IMR-90 (cell line): ENCODE measurements at regions not wholly inside any gene's neighbourhood (a gene's known extent, or its start where the extent isn't known, plus 50 kb on each side); places are given as distances from the start of the nearest gene placed in this dataset.

ENCODE experiments used
- ATAC-seq: fragments of 200-7000 bp; cut with Tn5 transposase; 2 replicates; pipeline ENCODE4 v1.9.1; 2020; ENCODE audit warnings: low read depth, mild to moderate bottlenecking, moderate library complexity
- BruUV-seq: library from RNA; stranded (reverse); fragments of 400-500 nt; replicated peaks from 2 replicates; lab custom pipeline; 2021; lab: Mats Ljungman, UMichigan
- CTCF ChIA-PET: fragments of 300-600 bp; formaldehyde crosslinking; extraction: SDS; loops from one replicate; lab custom pipeline; 2021; ENCODE audit warnings: antibody characterized with exemption; lab: Yijun Ruan, JAX
- POLR2A ChIA-PET: fragments of 300-600 bp; sonication (Branson Sonifier 250); formaldehyde crosslinking; loops from one replicate; lab custom pipeline; 2022; ENCODE audit warnings: antibody characterized with exemption; ENCODE audit not compliant: unreplicated experiment; lab: Charles Lee
- DNase-seq: peaks from one replicate; pipeline ENCODE4 v3.0.0; 2013
- H2AFZ ChIP-seq: replicated peaks from 2 replicates; pipeline ENCODE3; 2013; ENCODE audit warnings: low read length, mild to moderate bottlenecking; ENCODE audit not compliant: poor library complexity
- H2AK5ac ChIP-seq: 2 replicates; pipeline ENCODE4 v1.6.1; 2013; ENCODE audit warnings: low read depth, low read length, inconsistent platforms
- H2AK9ac ChIP-seq: replicated peaks from 2 replicates; pipeline ENCODE3; 2013; ENCODE audit warnings: mild to moderate bottlenecking, low read depth, low read length, moderate library complexity; ENCODE audit not compliant: poor library complexity
- H2BK120ac ChIP-seq: 2 replicates; pipeline ENCODE4 v1.6.1; 2013; ENCODE audit warnings: low read depth, low read length, inconsistent platforms
- H2BK15ac ChIP-seq: 3 replicates; pipeline ENCODE4 v1.6.1; 2013; ENCODE audit warnings: low read depth, low read length, inconsistent platforms
- H2BK20ac ChIP-seq: 2 replicates; pipeline ENCODE4 v1.6.1; 2013; ENCODE audit warnings: low read depth, mild to moderate bottlenecking, inconsistent platforms, low read length, moderate library complexity
- H2BK5ac ChIP-seq: 2 replicates; pipeline ENCODE4 v1.6.1; 2013; ENCODE audit warnings: mild to moderate bottlenecking, low read depth, low read length, inconsistent platforms; ENCODE audit not compliant: poor library complexity, severe bottlenecking
- H3K14ac ChIP-seq: replicated peaks from 2 replicates; pipeline ENCODE4 v1.6.1; 2013; ENCODE audit warnings: low read depth, low read length, inconsistent platforms
- H3K18ac ChIP-seq: 2 replicates; pipeline ENCODE4 v1.6.1; 2013; ENCODE audit warnings: low read depth, low read length, control low read depth
- H3K23ac ChIP-seq: 2 replicates; pipeline ENCODE4 v1.6.1; 2013; ENCODE audit warnings: low read depth, low read length, inconsistent platforms
- H3K27ac ChIP-seq: 2 replicates; pipeline ENCODE4 v1.5.1; 2013; ENCODE audit warnings: mild to moderate bottlenecking, control low read depth, low read length; ENCODE audit not compliant: insufficient read depth
- H3K27me3 ChIP-seq: 2 replicates; pipeline ENCODE4 v1.6.1; 2013; ENCODE audit warnings: low read length; ENCODE audit not compliant: control insufficient read depth, insufficient read depth
- H3K36me3 ChIP-seq: 2 replicates; pipeline ENCODE4 v1.6.1; 2013; ENCODE audit warnings: low read length, mixed read lengths; ENCODE audit not compliant: control insufficient read depth, insufficient read depth
- H3K4ac ChIP-seq: 2 replicates; pipeline ENCODE4 v1.6.1; 2013; ENCODE audit warnings: low read depth, low read length, inconsistent platforms
- H3K4me1 ChIP-seq: 2 replicates; pipeline ENCODE4 v1.6.1; 2013; ENCODE audit warnings: low read length, mixed read lengths; ENCODE audit not compliant: control insufficient read depth, insufficient read depth
- H3K4me2 ChIP-seq: 2 replicates; pipeline ENCODE4 v1.6.1; 2013; ENCODE audit warnings: low read depth, mild to moderate bottlenecking, control low read depth, low read length, moderate library complexity
- H3K4me3 ChIP-seq: 2 replicates; pipeline ENCODE4 v1.5.1; 2013; ENCODE audit warnings: low read depth, mild to moderate bottlenecking, control low read depth, low read length, moderate library complexity; ENCODE audit not compliant: insufficient read depth
- H3K56ac ChIP-seq: 2 replicates; pipeline ENCODE4 v1.6.1; 2013; ENCODE audit warnings: low read length, inconsistent platforms; ENCODE audit not compliant: insufficient read depth; ENCODE audit errors: extremely low read depth
- H3K79me1 ChIP-seq, 2 experiments: 2 replicates each; pipeline ENCODE4 v1.6.1; 2013; ENCODE audit warnings: low read length in 2 of 2, inconsistent platforms in 1 of 2, low read depth in 1 of 2
- H3K9ac ChIP-seq: 2 replicates; pipeline ENCODE4 v1.6.1; 2013; ENCODE audit warnings: low read depth, low read length, control low read depth
- H3K9me1 ChIP-seq: 2 replicates; pipeline ENCODE4 v1.6.1; 2013; ENCODE audit warnings: low read length, inconsistent platforms; ENCODE audit not compliant: insufficient read depth
- H3K9me3 ChIP-seq: 2 replicates; pipeline ENCODE4 v1.6.1; 2013; ENCODE audit warnings: low read length; ENCODE audit not compliant: control insufficient read depth, insufficient read depth
- H4K20me1 ChIP-seq: 2 replicates; pipeline ENCODE4 v1.6.1; 2013; ENCODE audit warnings: low read length, inconsistent platforms; ENCODE audit not compliant: insufficient read depth
- H4K5ac ChIP-seq: 2 replicates; pipeline ENCODE4 v1.6.1; 2013; ENCODE audit warnings: mild to moderate bottlenecking, low read depth, low read length, control low read depth
- H4K8ac ChIP-seq, 2 experiments: 2 replicates each; pipeline ENCODE4 v1.6.1; 2013; ENCODE audit warnings: low read depth in 2 of 2, low read length in 2 of 2, control low read depth in 1 of 2, inconsistent platforms in 1 of 2
- H4K91ac ChIP-seq: 2 replicates; pipeline ENCODE4 v1.6.1; 2013; ENCODE audit warnings: low read depth, low read length, inconsistent platforms; ENCODE audit not compliant: insufficient read depth
- BHLHE40 ChIP-seq: fragments of 150-350 bp; IDR thresholded peaks from 2 replicates; pipeline ENCODE4 v1.6.1; 2016; ENCODE audit warnings: mild to moderate bottlenecking, low read depth, low read length
- CEBPB ChIP-seq: IDR thresholded peaks from 2 replicates; pipeline ENCODE4 v1.6.1; 2012; ENCODE audit warnings: low read depth, low read length, improper control_type of control experiment
- CHD1 ChIP-seq: IDR thresholded peaks from 2 replicates; pipeline ENCODE4 v1.6.1; 2012; ENCODE audit warnings: low read depth, low read length, improper control_type of control experiment
- CTCF ChIP-seq: conservative IDR thresholded peaks from 2 replicates; pipeline ENCODE4 v1.5.1; 2012; ENCODE audit warnings: mild to moderate bottlenecking, low read depth, low read length, improper control_type of control experiment
- ELK1 ChIP-seq: fragments of 150-350 bp; IDR thresholded peaks from 2 replicates; pipeline ENCODE4 v1.6.1; 2016; ENCODE audit warnings: low read depth, mild to moderate bottlenecking, low read length, moderate library complexity, borderline replicate concordance
- FOS ChIP-seq: fragments of 150-350 bp; IDR thresholded peaks from 2 replicates; pipeline ENCODE4 v1.6.1; 2016; ENCODE audit warnings: low read depth, low read length
- MAFK ChIP-seq: IDR thresholded peaks from 2 replicates; pipeline ENCODE4 v1.6.1; 2012; ENCODE audit warnings: low read depth, low read length, improper control_type of control experiment
- MAZ ChIP-seq: IDR thresholded peaks from 2 replicates; pipeline ENCODE4 v1.6.1; 2012; ENCODE audit warnings: low read depth, mild to moderate bottlenecking, low read length, improper control_type of control experiment, moderate library complexity, borderline replicate concordance
- MXI1 ChIP-seq: IDR thresholded peaks from 2 replicates; pipeline ENCODE4 v1.6.1; 2012; ENCODE audit warnings: low read depth, mild to moderate bottlenecking, low read length, moderate library complexity, borderline replicate concordance
- NFE2L2 ChIP-seq: fragments of 150-350 bp; IDR thresholded peaks from 2 replicates; pipeline ENCODE4 v1.6.1; 2016; ENCODE audit warnings: low read depth, mild to moderate bottlenecking, low read length
- POLR2A ChIP-seq: IDR thresholded peaks from 2 replicates; pipeline ENCODE4 v1.6.1; 2012; ENCODE audit warnings: mild to moderate bottlenecking, low read depth, low read length
- RAD21 ChIP-seq: IDR thresholded peaks from 2 replicates; pipeline ENCODE4 v1.6.1; 2012; ENCODE audit warnings: low read length, improper control_type of control experiment
- RCOR1 ChIP-seq: IDR thresholded peaks from 2 replicates; pipeline ENCODE4 v1.6.1; 2012; ENCODE audit warnings: mild to moderate bottlenecking, low read length, improper control_type of control experiment; ENCODE audit not compliant: insufficient replicate concordance
- RFX5 ChIP-seq: IDR thresholded peaks from 2 replicates; pipeline ENCODE4 v1.8.0; 2012; ENCODE audit warnings: low read depth, mild to moderate bottlenecking, low read length, moderate library complexity
- SMC3 ChIP-seq: fragments of 150-350 bp; IDR thresholded peaks from 2 replicates; pipeline ENCODE4 v1.6.1; 2016; ENCODE audit warnings: low read depth, mild to moderate bottlenecking, antibody characterized with exemption, low read length, moderate library complexity
- USF2 ChIP-seq: fragments of 150-350 bp; IDR thresholded peaks from 2 replicates; pipeline ENCODE4 v1.6.1; 2017; ENCODE audit warnings: mild to moderate bottlenecking, antibody characterized with exemption, low read length, low read depth
- WGBS, 2 experiments: methylation state at CpG; one replicate each; pipeline versions ENCODE4 v1.1.5 to v1.1.7; 2013; ENCODE audit warnings: missing lambda C conversion rate in 2 of 2; ENCODE audit not compliant: insufficient read length in 1 of 2; ENCODE audit errors: extremely low coverage in 2 of 2; 5-methylcytosine and 5-hydroxymethylcytosine counted together
- dilution Hi-C: fragments of 300-500 bp; cut with HindIII; formaldehyde crosslinking; loops from one replicate; pipeline ENCODE4 v1.14.3; 2018; ENCODE audit warnings: low sequenced_read_pairs; ENCODE audit not compliant: unreplicated experiment
- in situ Hi-C: fragments of 300-500 bp; cut with MboI; formaldehyde crosslinking; loops from 3 replicates; pipeline ENCODE4 v1.14.3; 2019; ENCODE audit warnings: low sequenced_read_pairs, inconsistent platforms, mixed read lengths
- intact Hi-C: fragments of 100-400 bp; cut with micrococcal nuclease; formaldehyde crosslinking; loops from 2 replicates; pipeline ENCODE4 v1.10.0; 2022

GRCh38 chr1:166740668-166741276 is 98.5 kb upstream of the POGK start:
- Histone ChIP-seq H3K9me3 (peaks cover 3% of the 10 kb centered on the region), H4K8ac (no peak overlapping the region), H2AK9ac (no peak overlapping the region), H3K4me3 (no peak overlapping the region), H2AFZ (no peak overlapping the region), H3K14ac (no peak overlapping the region), H2AK5ac (no peak overlapping the region), H3K56ac (no peak overlapping the region), H3K23ac (no peak overlapping the region), H3K4me1 (no peaks in the 10 kb centered on the region), H2BK20ac (no peak overlapping the region), H4K5ac (no peak overlapping the region), H3K9me1 (no peaks in the 10 kb centered on the region), H3K18ac (no peak overlapping the region), H3K4me2 (no peak overlapping the region), H3K27ac (no peak overlapping the region), H3K9ac (no peak overlapping the region), H3K79me1 (no peaks in the 10 kb centered on the region), H3K27me3 (no peaks in the 10 kb centered on the region), H2BK15ac (no peak overlapping the region), H2BK120ac (no peak overlapping the region), H4K20me1 (no peaks in the 10 kb centered on the region), H3K4ac (no peak overlapping the region), H3K36me3 (no peaks in the 10 kb centered on the region), H2BK5ac (no peak overlapping the region), H4K91ac (no peak overlapping the region)
- ChIA-PET POLR2A (no interaction called here), CTCF (no interaction called here)
- no TSS peak for BruUV-seq
- ATAC-seq (no peak), DNase-seq (no peak)
- dilution Hi-C loops (no loop called here), in situ Hi-C loops (no loop called here), intact Hi-C loops (no loop called here)
- no CpG with 5 or more reads among the region's 3 CpGs for WGBS, 2 experiments
- TF ChIP-seq ELK1 (no peak), MAZ (no peak), BHLHE40 (no peak), RFX5 (no peak), CEBPB (no peak), POLR2A (no peak), FOS (no peak), MXI1 (no peak), CTCF (no peak), RCOR1 (no peak), SMC3 (no peak), MAFK (no peak), USF2 (no peak), NFE2L2 (no peak), RAD21 (no peak), CHD1 (no peak)
